ENCODE measurements at regions not wholly inside any gene's neighbourhood (a gene's known extent, or its start where the extent isn't known, plus 50 kb on each side); places are given as distances from the start of the nearest gene placed in this dataset.

DNA sequence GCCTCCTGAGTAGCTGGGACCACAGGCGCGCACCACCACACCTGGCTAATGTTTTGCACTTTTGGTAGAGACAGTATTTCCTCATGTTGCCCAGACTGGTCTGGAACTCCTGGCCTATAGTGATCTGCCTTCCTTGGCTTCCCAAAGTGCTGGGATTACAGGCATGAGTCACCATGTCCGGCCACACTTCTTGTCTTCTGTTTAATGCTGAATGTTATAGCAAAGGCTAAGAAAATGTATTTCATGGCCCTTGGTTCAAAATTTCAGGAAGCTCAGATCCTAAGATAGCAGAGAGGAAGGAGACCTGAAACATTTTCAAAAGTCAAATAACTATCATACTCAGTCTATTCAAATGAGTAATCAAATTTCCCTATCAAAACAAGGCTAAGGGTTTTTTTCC is 229.6 kb downstream of the BAMBI start:
- TF ChIP-seq, protein P1, sequence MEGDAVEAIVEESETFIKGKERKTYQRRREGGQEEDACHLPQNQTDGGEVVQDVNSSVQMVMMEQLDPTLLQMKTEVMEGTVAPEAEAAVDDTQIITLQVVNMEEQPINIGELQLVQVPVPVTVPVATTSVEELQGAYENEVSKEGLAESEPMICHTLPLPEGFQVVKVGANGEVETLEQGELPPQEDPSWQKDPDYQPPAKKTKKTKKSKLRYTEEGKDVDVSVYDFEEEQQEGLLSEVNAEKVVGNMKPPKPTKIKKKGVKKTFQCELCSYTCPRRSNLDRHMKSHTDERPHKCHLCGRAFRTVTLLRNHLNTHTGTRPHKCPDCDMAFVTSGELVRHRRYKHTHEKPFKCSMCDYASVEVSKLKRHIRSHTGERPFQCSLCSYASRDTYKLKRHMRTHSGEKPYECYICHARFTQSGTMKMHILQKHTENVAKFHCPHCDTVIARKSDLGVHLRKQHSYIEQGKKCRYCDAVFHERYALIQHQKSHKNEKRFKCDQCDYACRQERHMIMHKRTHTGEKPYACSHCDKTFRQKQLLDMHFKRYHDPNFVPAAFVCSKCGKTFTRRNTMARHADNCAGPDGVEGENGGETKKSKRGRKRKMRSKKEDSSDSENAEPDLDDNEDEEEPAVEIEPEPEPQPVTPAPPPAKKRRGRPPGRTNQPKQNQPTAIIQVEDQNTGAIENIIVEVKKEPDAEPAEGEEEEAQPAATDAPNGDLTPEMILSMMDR (IDR thresholded peaks at IDR 0.05), result no peak
- no peak for TF ChIP-seq POLR2A (IDR thresholded peaks at IDR 0.05)
- TF ChIP-seq EP300 (IDR thresholded peaks at IDR 0.05), result no peak

Data from tibial nerve (tissue), 4 donors.